GM23338 (cell line): ENCODE measurements at regions not wholly inside any gene's neighbourhood (a gene's known extent, or its start where the extent isn't known, plus 50 kb on each side); places are given as distances from the start of the nearest gene placed in this dataset.

ENCODE experiments used
- CREB1 ChIP-seq: fragments of 250-450 bp; sonication (Bioruptor Pico); IDR thresholded peaks from 2 replicates; pipeline ENCODE4 v1.5.0; 2020; ENCODE audit warnings: low read depth, mild to moderate bottlenecking, moderate library complexity
- CTCF ChIP-seq, 2 experiments: fragments of 200-600 bp in 1 of 2; sonication (generic) in 1 of 2; conservative IDR thresholded peaks; 2 replicates each; pipeline versions ENCODE4 v1.5.1 to v1.6.1; 2016 to 2017; ENCODE audit warnings: antibody characterized with exemption in 2 of 2, low read depth in 2 of 2, mild to moderate bottlenecking in 2 of 2, moderate library complexity in 1 of 2
- ETS1 ChIP-seq: IDR thresholded peaks from 2 replicates; pipeline ENCODE4 v1.6.1; 2016; ENCODE audit warnings: antibody characterized with exemption
- EZH2phosphoT487 ChIP-seq: fragments of 200-600 bp; sonication (generic); IDR thresholded peaks from one replicate; pipeline ENCODE4 v1.8.1; 2018; ENCODE audit warnings: antibody characterized with exemption; ENCODE audit not compliant: unreplicated experiment
- REST ChIP-seq: IDR thresholded peaks from one replicate; pipeline ENCODE4 v1.6.1; 2018; ENCODE audit warnings: antibody characterized with exemption; ENCODE audit not compliant: unreplicated experiment
- ZNF114 ChIP-seq: fragments of 250-450 bp; sonication (Bioruptor Pico); IDR thresholded peaks from 2 replicates; pipeline ENCODE4 v1.5.0; 2020; ENCODE audit warnings: mild to moderate bottlenecking, moderate library complexity
- ZNF331 ChIP-seq: fragments of 250-450 bp; sonication (Bioruptor Pico); IDR thresholded peaks from 2 replicates; pipeline ENCODE4 v1.5.0; 2020; ENCODE audit warnings: low read depth, mild to moderate bottlenecking, moderate library complexity
- ZNF462 ChIP-seq: fragments of 250-450 bp; sonication (Bioruptor Pico); IDR thresholded peaks from 2 replicates; pipeline ENCODE4 v1.5.0; 2020; ENCODE audit warnings: mild to moderate bottlenecking, moderate library complexity

- TF ChIP-seq ZNF462 (no peak), ETS1 (no peak), EZH2phosphoT487 (no peak), CREB1 (CRISPR knock-in tag) (no peak), ZNF331 (CRISPR knock-in tag) (no peak), ZNF114 (CRISPR knock-in tag) (no peak), CTCF (conservative IDR thresholded peaks at IDR 0.05; ENCODE audit: low read depth in 2 of 2) (no peak), REST (no peak)
Measured at GRCh38 chrX:20884565-20884964, 489.7 kb upstream of the CNKSR2 start (continued).
